ENCODE measurements at regions not wholly inside any gene's neighbourhood (a gene's known extent, or its start where the extent isn't known, plus 50 kb on each side); places are given as distances from the start of the nearest gene placed in this dataset.

DNA sequence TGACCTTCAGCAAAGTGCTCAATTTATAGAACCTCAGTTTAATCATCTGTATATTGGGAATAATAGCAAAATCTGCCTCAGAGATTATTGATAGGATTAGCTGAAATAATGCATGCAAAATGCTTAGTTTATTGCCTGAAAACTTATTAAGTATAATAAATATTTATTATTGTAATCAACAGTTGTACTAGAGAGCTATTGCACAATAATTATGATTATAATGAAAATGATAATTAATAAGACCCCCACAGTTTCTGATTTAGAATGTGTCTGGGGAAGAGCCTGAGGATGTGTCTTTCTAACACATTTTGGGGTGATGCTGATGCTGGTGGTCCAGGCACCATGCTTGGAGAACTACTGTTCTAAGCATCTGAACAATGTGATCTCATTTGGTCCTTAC, 419.6 kb downstream of the NPIPA7 start:
- no peak for DNase-seq

DNA sequence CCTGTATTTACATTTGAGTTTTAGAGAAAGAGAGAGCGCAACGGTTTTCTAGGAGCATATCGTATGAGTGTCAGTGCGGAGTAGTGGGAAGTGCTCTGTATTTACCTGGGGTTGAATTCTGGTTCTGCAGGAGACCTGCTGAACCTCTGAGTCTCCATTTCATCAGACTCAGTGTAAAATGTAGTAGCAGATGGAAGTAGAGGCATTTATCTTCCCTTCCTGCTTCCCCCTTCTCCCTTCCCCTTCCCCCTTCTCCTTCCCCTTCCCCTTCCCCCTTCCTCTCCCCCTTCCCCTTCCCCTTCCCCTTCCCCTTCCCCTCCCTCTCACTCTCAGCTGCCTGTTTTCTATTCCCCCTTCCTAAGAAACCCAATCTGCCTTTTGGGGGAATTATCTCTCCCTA, 426.9 kb downstream of the NPIPA7 start:
- DNase-seq: no peak

DNA sequence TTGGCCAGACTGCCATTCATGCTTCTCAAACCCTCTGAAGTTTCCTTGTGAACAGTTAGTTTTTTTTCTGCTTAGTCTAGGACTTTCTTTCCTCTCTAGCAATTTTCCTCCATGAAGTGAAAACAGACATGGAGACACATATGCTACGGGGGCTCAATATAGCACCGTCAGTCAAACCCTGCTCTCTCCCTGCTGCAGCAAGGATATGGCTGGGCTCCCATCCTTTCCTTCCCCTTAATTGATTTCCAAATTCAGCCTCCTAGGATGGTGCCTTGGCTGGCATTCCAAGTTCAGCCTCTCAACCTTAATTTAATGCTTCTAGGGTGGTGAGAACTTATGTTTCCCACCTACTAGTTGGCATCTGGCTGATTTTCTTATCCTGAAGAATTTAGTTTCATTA, 436.7 kb downstream of the NPIPA7 start:
- no peak for DNase-seq

DNA sequence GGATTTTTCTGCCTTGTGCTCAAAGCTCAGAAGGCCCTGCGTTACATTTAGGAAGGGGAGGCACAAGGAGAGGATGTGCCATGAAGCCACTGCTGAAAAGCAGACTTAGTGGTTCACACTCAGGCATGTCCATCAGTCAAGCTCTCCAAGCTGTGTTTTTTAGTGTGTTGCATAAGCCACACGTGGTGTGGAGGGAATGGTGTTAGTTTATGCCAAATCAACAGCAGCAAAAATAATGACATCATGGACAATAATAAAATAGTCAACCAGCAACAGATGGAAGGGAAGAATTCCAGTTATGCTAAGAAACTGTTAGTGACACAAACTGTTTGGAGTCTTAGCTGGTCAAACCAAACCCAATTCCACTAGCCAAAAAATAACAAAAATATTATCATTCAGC, 438.3 kb downstream of the NPIPA7 start:
- no peak for DNase-seq

DNA sequence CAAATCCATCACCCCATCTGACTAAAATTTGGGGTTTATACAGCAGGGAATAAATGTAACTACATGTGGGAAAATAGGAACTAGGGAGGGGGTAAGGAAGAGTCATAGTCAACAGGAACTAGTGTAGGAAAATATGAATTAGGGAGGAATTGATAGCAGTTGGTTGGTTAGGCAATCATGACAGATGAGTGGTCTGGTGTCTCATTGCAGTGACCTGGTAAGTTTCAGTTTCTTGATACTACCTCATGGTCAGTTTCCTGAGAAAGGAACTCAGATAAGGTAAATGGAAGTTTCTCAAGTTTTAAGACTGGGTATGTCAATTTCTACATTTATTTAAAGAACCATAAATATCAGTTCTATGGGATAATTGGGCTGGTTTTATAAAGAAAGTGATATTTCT, 442.3 kb downstream of the NPIPA7 start:
- no peak for DNase-seq

DNA sequence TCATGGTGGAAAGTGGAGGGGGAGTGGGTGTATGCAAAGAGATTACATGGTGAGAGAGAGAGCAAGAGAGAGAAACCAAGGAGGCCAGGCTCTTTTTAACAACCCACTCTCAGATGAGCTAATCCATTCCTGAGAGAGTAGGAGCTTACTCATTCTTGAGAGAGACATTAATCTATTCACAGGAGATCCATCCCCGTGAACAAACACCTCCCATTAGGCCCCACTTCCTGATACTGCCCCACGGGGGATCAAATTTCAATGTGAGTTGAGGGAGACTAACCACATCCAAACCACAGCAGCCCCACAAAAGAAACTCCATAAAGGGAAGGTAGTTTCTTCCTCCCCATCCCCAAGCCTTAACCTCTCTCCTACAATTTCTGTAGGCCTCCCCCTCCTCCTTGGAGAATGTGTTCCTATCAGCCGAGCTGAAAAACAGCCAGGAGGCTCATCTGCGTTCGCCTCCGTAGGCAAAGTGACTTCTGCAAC, 450.0 kb downstream of the NPIPA7 start:
- no peak for DNase-seq

DNA sequence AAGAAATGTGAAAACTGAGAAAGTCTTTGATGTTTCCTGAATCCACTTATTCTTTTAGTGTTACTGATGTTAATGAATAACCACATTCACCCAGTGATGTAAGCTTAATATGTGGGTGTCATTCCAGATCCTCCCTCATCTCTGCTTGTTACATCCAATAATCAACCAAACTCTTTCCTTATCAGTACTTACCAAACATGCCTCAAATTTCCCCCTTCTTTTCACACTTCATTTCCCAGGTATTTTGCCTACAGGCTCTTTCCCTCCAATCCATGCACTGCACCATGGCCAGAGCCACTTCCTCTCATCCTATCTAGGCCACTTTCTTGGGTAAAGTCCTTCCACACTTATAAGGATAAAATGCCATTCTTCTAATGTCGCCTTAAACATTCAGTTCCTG, 451.5 kb downstream of the NPIPA7 start:
- no peak for DNase-seq

DNA sequence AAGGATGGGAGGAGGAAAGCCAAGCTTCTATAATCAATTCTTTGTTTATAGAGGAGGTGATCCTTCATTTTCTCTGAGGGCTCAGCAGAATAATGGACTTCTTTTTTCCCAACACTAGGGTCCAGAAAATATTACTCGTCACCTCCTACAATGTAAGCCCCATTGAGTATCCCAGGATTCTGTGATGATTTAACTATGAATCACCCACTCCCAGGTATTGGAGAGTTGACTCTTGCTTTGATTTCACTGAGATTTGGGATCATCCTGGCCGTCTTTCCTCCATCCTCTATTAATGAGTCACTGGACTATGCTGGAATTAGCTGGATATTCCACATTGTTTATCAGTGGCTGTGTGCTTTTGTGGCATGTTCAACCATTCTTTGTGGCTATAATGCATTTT, 452.0 kb downstream of the NPIPA7 start:
- no peak for DNase-seq

DNA sequence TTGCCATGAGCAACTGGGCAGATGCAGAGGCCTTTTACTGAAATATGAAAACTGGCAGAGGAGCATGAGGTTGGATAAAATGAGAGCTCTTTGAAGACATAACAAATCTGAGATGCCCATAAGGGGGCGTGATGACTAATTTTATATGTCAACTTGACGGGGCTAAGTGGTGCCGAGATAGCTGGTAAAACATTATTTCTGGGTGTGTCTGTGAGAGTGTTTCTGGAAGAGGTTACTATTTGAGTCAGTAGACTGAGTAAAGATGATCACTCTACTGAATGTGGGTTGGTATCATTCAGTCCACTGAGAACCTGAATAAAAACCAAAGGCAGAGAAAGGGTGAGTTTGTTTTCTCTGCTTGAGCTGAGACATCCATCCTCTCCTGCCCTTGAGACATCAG, 454.2 kb downstream of the NPIPA7 start:
- no peak for DNase-seq

DNA sequence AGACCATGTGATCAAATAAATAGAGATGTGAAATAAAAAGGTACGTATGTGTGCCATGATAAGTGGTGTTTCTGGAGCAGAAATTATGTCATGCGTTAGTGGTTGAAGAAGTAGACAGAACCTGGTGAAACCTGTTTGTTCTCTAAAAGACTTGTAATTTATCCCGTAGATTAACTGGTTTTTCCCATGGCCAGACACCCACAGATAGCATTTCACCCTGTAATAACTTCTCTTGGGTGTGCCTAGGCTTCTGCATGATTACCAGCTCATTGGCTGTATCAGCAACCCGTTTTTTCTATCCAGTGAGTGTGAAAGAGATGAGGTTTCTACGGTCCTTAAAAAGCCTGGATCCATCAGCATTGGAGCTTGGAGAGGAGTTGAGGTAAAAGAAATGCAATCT, 471.3 kb downstream of the NPIPA7 start:
- no peak for DNase-seq

DNA sequence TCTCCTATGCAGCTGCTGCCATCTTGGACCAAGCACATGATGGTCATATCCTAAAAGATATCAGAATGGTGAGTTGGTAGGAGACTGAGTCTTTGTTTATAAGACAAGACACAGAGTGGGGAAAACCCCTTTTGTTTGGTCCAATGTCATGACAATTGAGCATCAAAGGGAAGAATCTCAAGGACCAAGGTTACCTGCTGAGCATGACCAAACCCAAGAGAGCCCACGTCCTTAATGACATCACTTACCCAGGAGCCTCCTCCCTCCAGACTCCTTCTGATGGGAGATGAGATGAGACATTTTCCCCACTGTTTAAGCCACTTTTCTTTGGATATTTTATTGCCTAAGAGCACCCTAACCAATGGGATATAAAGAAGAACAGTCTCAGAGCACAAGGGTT, 478.1 kb downstream of the NPIPA7 start:
- no peak for DNase-seq

DNA sequence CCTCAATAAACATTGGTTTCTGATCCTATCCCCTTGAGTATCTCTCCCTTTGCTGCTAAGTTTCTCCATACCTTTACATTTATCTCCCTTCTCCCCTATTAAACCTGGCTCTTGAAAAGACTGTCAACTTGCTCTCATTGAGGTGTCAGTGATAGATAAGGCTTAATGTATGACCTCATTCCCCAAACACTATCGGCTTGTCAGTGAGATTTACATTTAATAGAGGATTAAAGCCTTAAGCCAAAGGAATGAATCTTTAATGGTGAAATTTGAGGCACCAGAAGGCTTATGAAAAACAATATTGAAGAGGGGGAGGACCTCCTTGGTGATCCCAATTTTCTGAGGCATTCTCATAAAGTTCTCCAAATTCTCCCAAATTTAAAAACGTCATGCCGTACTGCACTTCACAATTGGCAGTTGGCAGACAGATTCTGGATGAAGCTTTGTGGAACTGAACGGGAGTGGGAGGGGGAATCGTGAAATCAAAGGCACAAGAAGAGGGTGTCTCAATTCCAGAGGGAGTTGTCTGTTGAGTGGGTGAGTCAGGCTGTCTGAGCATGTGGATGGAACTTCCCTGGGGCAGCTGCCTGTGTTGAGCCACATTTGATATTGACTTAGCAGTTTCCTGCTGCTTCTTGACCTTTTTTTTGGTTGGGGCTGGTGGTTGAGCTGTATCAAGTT, 478.8 kb downstream of the NPIPA7 start:
- no peak for DNase-seq

DNA sequence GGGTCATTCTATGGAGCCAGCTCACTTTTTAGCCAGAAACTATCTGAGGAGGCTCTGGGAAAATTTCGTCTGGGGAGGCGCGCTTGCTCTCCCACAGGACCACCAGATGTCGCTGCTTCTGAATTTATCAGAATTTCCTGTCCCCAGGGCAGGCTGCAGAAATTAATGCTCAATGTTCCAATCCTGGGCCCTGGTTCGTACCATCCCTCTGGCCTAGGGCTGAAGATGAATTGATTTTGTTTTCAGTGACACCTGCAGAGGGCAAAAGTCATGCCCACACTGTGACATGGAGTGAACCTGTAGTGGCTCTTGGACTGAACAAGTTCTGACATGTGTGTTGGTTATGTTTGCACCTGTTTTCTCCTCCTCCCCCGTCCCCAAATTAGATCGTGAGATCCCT, 482.6 kb downstream of the NPIPA7 start:
- DNase-seq: peak; percentile 75

DNA sequence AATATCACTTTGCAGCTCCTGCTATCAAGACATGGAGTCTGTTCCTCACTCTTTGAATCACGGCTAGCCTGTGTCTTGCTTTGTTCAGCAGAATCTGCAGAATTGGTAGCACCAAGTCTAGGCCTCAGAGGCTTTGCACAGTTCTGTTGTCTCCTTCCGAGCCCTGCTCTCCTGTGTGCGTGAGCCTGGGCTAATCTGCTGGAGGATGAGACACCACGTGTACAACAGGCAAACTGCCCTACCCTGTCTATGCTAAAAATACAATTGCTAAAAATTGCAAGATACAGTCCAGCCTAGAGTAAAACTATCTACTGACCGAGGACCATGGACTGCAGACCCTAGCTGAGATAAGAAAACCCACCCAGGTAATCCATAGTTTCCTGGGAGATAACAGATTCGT, 484.7 kb downstream of the NPIPA7 start:
- no peak for DNase-seq

DNA sequence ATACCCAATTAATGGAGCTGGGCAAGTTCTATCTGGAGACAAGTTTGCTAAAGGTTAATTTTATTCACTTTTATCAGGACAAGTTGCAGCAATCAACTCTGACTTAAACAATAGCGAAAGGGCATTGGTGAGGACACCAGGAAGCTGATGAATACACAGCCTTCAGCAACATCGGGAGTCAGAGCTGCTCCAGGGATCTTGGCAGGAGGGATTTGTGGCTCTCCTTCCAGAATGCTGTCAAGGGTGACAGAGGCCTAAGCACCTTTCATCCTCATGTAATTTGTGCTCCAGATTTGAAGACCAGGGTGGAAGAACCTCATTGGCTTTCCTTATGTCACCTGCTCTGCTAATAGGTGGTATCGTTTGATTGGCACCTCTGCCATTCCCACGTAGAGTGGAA, 485.6 kb downstream of the NPIPA7 start:
- no peak for DNase-seq

DNA sequence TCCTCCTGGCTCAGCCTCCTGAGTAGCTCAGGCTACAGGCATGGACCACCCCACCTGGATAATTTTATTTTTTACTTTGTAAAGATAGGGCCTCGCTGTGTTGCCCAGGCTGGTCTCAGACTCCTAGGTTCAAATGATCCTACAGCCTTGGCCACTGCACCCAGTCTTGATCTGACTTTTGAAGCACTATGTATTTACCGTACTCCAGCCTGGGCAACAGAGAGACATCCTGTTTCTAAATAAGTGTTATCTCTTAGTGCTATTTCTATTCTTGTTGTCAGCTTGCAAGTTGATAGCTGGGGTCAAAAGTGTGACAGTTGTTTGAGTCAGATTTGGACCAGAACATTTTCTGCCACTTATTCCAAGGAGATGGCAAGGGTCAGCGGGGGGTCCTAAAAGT, 486.4 kb downstream of the NPIPA7 start:
- DNase-seq: no peak

DNA sequence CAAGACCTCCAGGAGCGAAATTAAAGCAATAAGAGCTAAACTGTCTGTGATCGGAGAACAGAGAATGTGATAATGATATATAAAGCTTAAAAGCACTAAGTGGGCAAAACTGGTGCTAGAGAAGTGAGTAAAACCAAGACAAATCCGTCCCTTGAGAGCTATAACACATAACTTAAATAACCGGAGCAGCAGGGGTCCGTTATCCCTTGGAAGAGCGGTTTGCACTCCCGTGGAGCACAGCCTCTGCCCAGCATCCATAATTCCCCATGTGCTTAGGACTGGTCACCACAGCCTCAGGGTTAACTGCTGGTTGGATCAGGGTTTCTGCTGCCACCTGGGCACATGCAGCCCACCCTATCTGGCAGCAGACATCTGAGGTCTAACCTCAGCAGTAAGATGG, 489.0 kb downstream of the NPIPA7 start:
- DNase-seq: no peak

DNA sequence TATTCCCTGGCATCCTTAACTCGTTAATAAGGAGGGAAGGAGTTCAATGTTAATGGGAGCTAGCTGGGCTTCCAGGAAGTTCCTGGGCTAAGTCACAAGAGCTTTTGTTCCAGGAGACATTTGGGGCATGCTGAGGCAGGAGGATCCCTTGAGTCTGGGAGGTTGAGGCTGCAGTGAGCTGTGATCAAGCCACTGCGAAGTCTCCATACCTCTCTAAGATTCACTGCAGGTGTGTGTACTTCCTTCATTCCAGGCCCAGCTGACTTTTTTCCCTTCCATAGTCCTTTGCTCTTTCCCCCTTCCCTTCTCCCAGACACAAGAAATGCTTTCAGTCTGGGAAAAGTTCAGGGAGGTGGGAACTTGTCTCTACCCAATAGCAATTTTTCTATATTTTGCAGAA, 489.8 kb downstream of the NPIPA7 start:
- DNase-seq: no peak

DNA sequence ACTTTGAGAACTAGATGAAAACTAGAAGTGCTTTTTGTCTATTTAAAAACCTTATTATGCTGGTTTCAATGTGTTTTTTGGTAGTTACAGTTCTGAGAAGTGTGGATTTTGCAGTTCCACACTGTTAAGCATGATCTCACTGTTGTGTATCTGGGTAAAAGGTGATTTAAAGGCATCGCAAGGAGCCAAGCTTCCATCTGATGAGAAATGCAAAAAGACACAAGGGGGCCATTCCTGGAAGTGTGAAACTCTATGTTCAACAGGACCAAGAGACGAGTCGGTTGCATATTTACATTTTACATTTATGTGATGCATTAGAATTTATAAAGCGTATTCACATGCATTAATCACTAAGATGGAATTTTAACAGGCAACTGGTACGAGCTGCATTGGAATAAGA, 490.8 kb downstream of the NPIPA7 start:
- DNase-seq: no peak

DNA sequence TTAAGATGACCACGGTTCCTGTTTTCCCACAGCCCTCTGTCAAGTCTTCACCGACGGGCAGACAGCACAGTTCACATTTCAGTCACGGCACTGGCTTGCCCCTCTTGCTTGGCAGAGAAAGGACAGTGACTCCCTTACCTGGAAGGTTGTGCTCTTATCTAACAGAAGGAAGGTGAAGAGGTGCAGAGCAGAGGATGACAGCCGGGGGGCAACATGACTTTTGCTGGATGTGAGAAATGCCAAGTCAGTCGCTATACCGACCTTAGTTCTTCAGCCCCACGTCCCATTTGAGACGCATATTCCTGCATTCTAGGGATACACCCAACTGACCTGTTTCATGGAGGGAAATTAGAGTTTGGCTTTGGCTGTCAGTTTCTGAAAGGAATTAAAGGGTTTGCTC, 492.3 kb downstream of the NPIPA7 start:
- no peak for DNase-seq

DNA sequence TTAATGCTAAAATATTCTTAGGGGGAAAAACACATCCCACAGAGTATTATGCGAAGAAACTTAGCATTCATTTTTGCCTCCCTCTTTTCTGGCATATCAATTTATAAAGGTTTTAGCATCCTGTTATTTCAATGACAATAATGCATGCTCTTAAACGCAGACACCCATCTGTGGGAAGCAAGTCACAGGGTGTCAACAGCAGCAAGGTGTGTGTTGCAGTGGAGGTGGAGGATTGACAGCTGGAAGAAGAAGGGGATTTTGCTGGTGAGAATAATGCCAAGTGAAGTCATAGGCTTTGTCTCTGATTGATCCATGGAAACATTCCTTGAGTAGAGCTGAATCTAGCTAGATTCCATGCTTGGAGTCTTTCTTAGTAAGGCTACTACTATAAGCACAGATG, 498.1 kb downstream of the NPIPA7 start:
- no peak for DNase-seq

DNA sequence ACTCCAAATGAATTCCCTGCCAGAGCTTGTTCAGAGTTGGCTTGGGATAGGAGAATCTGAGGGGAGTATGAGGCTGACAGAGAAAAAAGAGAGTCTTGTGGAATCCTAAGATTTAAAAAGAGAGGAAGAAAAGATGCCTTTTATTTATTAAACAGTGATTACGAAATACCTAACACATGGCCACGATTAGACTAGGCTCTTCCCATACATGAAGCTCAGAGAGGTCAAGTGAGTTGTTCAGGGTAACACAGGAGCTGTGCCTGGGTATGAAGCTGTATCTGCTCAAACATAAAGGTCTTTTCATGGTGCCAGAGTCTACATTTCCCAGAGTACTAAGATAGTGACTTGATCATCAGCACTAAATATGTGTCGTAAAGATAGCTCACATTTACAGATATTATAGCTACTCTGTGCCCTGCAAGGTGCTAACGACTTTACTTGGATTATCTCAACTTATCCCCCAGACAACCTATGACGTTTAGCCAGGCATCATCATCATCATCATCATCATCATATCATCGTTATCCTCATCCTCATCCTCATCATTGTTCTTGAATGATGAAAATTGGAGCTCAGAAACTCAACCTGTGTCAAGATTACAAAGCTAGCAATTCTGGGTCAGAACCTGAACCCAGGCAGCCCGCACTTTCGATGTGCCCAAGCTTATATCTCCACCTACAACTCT, 500.8 kb downstream of the NPIPA7 start:
- DNase-seq: no peak

DNA sequence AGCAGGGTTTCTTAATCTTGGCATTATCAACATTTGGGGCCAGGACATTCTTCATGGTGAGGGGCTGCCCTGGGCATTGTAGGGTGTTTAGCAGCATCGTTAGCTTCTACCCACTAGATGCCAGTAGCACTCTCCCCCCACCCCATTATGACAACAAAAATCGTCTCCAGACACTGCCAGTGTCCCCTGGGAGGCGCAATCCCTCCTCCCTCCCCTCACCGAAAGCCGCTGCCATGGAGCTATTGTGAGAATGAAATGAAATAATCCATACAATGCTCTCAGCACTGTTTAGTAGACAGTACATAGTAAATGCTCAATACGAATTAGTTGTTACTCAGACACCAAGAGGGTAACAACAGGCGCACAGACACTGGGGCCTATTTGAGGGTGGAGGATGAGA, 502.9 kb downstream of the NPIPA7 start:
- no peak for DNase-seq

DNA sequence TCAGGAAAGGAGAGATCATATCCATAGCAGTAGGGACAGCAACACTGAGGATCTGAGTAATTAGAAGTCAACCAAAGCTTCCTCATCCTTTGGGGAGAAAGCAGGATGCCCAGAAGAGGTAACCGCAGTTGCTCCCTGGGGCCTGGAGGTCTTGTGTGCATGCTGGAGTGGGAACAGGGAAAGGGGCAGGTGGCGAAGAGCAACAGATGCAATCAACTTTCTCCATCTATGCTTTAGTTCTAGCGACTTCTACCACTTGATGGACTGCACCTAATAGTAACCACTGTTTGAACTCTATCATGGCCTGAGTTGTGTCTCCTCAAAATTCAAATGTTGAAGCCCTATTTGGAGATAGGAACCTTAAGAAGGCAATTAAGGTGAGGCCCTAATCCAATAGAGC, 503.8 kb downstream of the NPIPA7 start:
- no peak for DNase-seq

DNA sequence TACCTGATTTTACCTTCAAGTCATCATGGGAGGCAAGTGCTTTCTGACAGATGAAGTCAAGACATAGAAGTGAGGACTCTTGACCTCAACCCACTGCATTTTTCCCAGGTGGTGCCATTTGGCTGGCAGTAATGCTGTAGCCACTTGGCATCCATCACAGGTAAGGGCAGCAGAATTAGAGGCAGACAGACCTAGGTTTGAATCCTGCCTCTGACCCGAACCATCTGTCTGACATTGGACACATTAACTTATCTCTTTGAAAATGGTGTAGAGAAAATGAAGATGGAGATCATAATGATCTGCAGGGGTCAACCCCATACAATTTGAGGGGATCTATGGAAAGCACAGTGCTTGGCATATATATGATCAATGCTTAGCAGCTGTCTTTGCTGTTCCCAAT, 505.5 kb downstream of the NPIPA7 start:
- DNase-seq: no peak

All from activated effector memory CD4-positive, alpha-beta T cell treated with anti-CD3 and anti-CD28 coated beads, Interleukin-2, amount 50 U/mL, for 16 hours (primary cell).